SU-DHL-6 (cell line): ENCODE measurements at regions not wholly inside any gene's neighbourhood (a gene's known extent, or its start where the extent isn't known, plus 50 kb on each side); places are given as distances from the start of the nearest gene placed in this dataset.

Experiments used
- H2AFZ ChIP-seq: fragments of 200-600 bp; sonication (generic); 2 replicates; pipeline ENCODE4 v1.6.1; 2014; ENCODE audit warnings: low read depth, mild to moderate bottlenecking, moderate library complexity, mixed read lengths, antibody characterized with exemption, low read length; ENCODE audit not compliant: severe bottlenecking
- H3F3A ChIP-seq: fragments of 200-600 bp; shearing (Covaris generic); 2 replicates; pipeline ENCODE4 v1.6.0; 2016; ENCODE audit warnings: antibody characterized with exemption, mild to moderate bottlenecking; ENCODE audit not compliant: insufficient read depth
- H3K27ac ChIP-seq: fragments of 200-600 bp; sonication (generic); 2 replicates; pipeline ENCODE4 v1.5.1; 2016; ENCODE audit warnings: low read depth, mild to moderate bottlenecking, low read length, moderate library complexity, mixed read lengths
- H3K27me3 ChIP-seq: fragments of 200-600 bp; sonication (generic), shearing (Covaris generic); 2 replicates; pipeline ENCODE4 v1.6.0; 2014; ENCODE audit warnings: mild to moderate bottlenecking, low read length
- H3K36me3 ChIP-seq: fragments of 200-600 bp; sonication (generic); 2 replicates; pipeline ENCODE4 v1.6.1; 2014; ENCODE audit warnings: mild to moderate bottlenecking, low read length, mixed read lengths
- H3K4me2 ChIP-seq: fragments of 300-600, 200-600 bp; shearing (Covaris generic), sonication (generic); 2 replicates; pipeline ENCODE4 v1.6.0; 2014; ENCODE audit warnings: low read length, low read depth, mild to moderate bottlenecking; ENCODE audit not compliant: poor library complexity, severe bottlenecking
- H3K4me3 ChIP-seq: fragments of 200-600 bp; sonication (generic); 2 replicates; pipeline ENCODE4 v1.5.1; 2014; ENCODE audit warnings: antibody characterized with exemption, low read length, mild to moderate bottlenecking, mixed read lengths; ENCODE audit not compliant: insufficient read depth, poor library complexity, severe bottlenecking
- H3K79me2 ChIP-seq: fragments of 200-600 bp; sonication (generic); 2 replicates; pipeline ENCODE4 v1.6.1; 2014; ENCODE audit warnings: mild to moderate bottlenecking, low read length, moderate library complexity; ENCODE audit not compliant: insufficient read depth
- H3K9ac ChIP-seq: fragments of 200-600 bp; sonication (generic); 2 replicates; pipeline ENCODE4 v1.7.0; 2014; ENCODE audit warnings: mild to moderate bottlenecking, low read length
- H3K9me2 ChIP-seq: fragments of 200-600 bp; sonication (generic); replicated peaks from 2 replicates; pipeline ENCODE4 v1.6.1; 2014; ENCODE audit warnings: low read length; ENCODE audit not compliant: insufficient read depth
- H3K9me3 ChIP-seq: fragments of 200-600 bp; sonication (generic); 2 replicates; pipeline ENCODE4 v1.6.1; 2014; ENCODE audit warnings: low read length, mixed read lengths; ENCODE audit not compliant: insufficient read depth
- H4K20me1 ChIP-seq: fragments of 200-600 bp; sonication (generic); 2 replicates; pipeline ENCODE4 v1.6.1; 2014; ENCODE audit warnings: low read depth, mild to moderate bottlenecking, antibody characterized with exemption, low read length, moderate library complexity, mixed read lengths
- EZH2phosphoT487 ChIP-seq: fragments of 200-600 bp; sonication (generic), shearing (Covaris generic); conservative IDR thresholded peaks from 2 replicates; pipeline ENCODE4 v1.6.1; 2018; ENCODE audit warnings: mild to moderate bottlenecking, antibody characterized with exemption, low read length, moderate library complexity, mixed read lengths
- TF ChIP-seq, protein P1 (sequence below): fragments of 200-600 bp; sonication (generic); IDR thresholded peaks from one replicate; pipeline ENCODE4 v1.5.1; 2017; ENCODE audit warnings: antibody characterized with exemption, mild to moderate bottlenecking, low read length, moderate library complexity; ENCODE audit not compliant: insufficient read depth, poor library complexity, severe bottlenecking

DNA sequence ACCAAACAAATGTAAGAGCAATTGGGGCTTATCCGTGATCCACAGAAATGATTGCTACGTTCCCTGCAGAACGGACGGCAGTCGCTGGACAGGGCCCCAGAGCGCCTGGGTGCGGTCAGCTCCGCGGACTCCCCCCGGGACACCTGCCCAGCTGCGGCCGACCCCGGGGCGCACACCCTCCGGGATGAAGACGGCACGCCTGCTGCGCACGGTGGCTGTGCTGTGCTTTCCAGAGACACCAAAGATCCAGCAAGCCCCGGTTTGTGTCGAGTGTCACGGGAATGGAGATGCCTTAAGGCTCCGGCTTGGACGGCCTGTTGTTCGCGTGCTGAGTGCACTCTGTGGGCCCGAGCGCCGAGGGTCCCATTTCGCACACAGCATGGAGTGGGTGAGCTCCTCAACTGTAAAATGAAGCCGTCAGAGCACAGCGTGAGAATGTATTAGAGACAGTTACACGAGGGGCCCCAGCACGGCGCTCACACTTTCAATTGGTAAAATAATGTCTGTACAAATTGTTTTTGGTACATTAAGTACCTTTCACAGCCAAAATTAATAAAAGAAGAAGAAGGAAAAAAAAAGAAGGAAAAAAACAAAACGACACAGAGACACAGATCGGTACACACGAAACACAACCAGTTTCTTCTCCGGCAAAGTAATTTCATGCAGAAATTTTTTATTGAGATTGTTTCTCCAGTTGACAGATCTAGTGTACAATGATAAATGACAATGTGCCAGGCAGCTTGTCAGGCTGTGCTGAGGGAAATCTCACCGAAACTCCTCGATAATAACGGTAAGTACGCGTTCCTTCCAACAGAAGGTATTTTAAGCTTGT, 615.8 kb upstream of the SALL3 start:
- H3F3A ChIP-seq, result no peaks in the 10 kb centered on the region
- no peaks in the 10 kb centered on the region for H4K20me1 ChIP-seq
- no peak overlapping the region for H3K4me2 ChIP-seq
- H3K27me3 ChIP-seq, result no peaks in the 10 kb centered on the region
- H3K4me3 ChIP-seq, result no peak overlapping the region
- H3K9me3 ChIP-seq, result no peaks in the 10 kb centered on the region; the same call in 1 of the 2 replicates
- no peaks in the 10 kb centered on the region for H3K36me3 ChIP-seq
- H3K9me2 ChIP-seq, result no peaks in the 10 kb centered on the region
- no peak overlapping the region for H2AFZ ChIP-seq
- H3K27ac ChIP-seq, result no peak overlapping the region
- no peak for TF ChIP-seq EZH2phosphoT487
- TF ChIP-seq, protein P1, sequence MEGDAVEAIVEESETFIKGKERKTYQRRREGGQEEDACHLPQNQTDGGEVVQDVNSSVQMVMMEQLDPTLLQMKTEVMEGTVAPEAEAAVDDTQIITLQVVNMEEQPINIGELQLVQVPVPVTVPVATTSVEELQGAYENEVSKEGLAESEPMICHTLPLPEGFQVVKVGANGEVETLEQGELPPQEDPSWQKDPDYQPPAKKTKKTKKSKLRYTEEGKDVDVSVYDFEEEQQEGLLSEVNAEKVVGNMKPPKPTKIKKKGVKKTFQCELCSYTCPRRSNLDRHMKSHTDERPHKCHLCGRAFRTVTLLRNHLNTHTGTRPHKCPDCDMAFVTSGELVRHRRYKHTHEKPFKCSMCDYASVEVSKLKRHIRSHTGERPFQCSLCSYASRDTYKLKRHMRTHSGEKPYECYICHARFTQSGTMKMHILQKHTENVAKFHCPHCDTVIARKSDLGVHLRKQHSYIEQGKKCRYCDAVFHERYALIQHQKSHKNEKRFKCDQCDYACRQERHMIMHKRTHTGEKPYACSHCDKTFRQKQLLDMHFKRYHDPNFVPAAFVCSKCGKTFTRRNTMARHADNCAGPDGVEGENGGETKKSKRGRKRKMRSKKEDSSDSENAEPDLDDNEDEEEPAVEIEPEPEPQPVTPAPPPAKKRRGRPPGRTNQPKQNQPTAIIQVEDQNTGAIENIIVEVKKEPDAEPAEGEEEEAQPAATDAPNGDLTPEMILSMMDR, result no peak
- no peaks in the 10 kb centered on the region for H3K79me2 ChIP-seq
- H3K9ac ChIP-seq, result no peak overlapping the region

DNA sequence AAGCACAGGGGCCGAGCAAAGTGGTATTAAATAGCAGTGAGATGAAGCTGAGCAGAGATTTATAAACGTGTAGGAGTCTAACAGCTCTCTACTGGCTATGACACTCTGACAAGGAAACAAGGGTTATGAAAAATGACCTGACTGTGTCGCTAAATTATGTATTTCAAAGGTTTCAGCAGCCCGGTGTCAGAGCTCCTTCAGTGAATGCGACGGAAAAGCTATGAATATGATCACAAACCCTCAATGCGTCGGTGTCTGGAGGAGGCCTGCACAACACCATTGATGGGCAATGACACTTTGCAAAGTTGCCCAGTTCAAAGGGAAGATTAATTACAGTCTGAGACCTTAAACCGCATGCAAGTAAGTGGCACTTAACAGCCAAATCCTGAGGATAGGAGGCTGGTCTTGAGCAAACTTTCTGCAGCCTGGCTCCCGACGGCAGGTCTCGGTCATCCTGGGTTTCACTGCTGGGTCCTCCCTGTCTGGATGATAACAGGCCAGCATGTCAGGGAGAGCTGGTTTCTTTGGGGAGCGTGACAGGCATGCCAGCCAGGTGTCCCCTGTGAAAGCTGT, 615.1 kb upstream of the SALL3 start:
- H4K20me1 ChIP-seq, result no peaks in the 10 kb centered on the region
- no peak overlapping the region for H3K4me2 ChIP-seq
- no peak overlapping the region for H3K4me3 ChIP-seq
- no peaks in the 10 kb centered on the region for H3F3A ChIP-seq
- H3K36me3 ChIP-seq, result no peaks in the 10 kb centered on the region
- H3K9me2 ChIP-seq, result no peaks in the 10 kb centered on the region
- TF ChIP-seq, protein P1, result no peak
- no peak for TF ChIP-seq EZH2phosphoT487
- H3K9ac ChIP-seq, result no peak overlapping the region
- H3K9me3 ChIP-seq, result no peaks in the 10 kb centered on the region; the same call in 1 of the 2 replicates
- H3K79me2 ChIP-seq, result no peaks in the 10 kb centered on the region
- H3K27ac ChIP-seq, result no peak overlapping the region
- H3K27me3 ChIP-seq, result no peaks in the 10 kb centered on the region
- no peak overlapping the region for H2AFZ ChIP-seq

DNA sequence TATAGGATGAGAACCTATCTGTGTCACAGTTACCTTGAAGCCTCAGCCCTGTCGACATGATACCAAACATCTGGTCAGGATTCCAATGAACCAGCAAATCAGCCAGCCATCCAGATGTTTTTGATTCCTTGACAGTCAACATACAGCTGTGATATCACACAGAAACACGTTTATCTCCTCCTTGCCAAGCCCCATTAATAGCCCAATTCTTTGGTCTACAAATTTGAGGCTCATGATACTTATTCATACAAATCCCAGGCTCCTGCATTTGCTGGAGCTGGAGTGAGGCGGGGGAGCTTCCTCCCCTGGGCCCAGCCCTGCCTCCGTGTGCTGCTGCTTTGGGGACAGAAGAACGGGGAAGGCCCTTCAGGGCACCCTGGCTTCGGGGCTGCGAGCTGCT, 611.6 kb upstream of the SALL3 start:
- Histone ChIP-seq H3K4me2 (no peak overlapping the region), H3K79me2 (no peaks in the 10 kb centered on the region), H3F3A (no peaks in the 10 kb centered on the region), H3K9ac (no peak overlapping the region), H3K9me2 (no peaks in the 10 kb centered on the region), H3K27me3 (no peaks in the 10 kb centered on the region), H3K36me3 (no peaks in the 10 kb centered on the region), H3K27ac (no peak overlapping the region), H3K9me3 (no peaks in the 10 kb centered on the region), H4K20me1 (no peaks in the 10 kb centered on the region), H2AFZ (no peak overlapping the region), H3K4me3 (no peak overlapping the region)
- TF ChIP-seq, protein P1, result no peak
- TF ChIP-seq EZH2phosphoT487, result no peak
